ENCODE measurements at regions not wholly inside any gene's neighbourhood (a gene's known extent, or its start where the extent isn't known, plus 50 kb on each side); places are given as distances from the start of the nearest gene placed in this dataset.
A peak's percentile ranks its signal among the peaks of the same experiment; 100 is the strongest.

- Histone ChIP-seq H3K4me1 (ENCODE audit: control insufficient read depth in 2 of 2, insufficient read depth in 1 of 2, low read depth in 1 of 2, low read length in 2 of 2) (peaks cover 0 to 4% of the 10 kb centered on the region in 2 donors), H3K9me3 (replicated peaks in 1 of 2; ENCODE audit: control insufficient read depth in 2 of 2, insufficient read depth in 1 of 2, low read depth in 1 of 2, low read length in 2 of 2) (peaks cover 0 to 2% of the 10 kb centered on the region in 2 donors), H4K8ac (ENCODE audit: low read depth, low read length) (no peak overlapping the region), H3K27me3 (ENCODE audit: control insufficient read depth in 3 of 3, insufficient read depth in 3 of 3, low read depth in 1 of 3, low read length in 3 of 3) (no peaks in the 10 kb centered on the region), H2BK15ac (ENCODE audit: low read length) (no peak overlapping the region), H3K23ac (ENCODE audit: low read depth, low read length, poor library complexity) (no peak overlapping the region), H2AK5ac (ENCODE audit: low read depth, low read length) (peak overlapping the region; percentile 70), H2BK120ac (ENCODE audit: low read depth, low read length) (no peak overlapping the region), H2AFZ (ENCODE audit: low read length) (no peak overlapping the region), H2BK12ac (ENCODE audit: low read length) (no peak overlapping the region), H3K36me3 (replicated peaks in 1 of 2; ENCODE audit: control insufficient read depth in 2 of 2, insufficient read depth in 2 of 2, low read length in 2 of 2) (no peaks in the 10 kb centered on the region), H4K91ac (ENCODE audit: low read depth, low read length, poor library complexity) (no peak overlapping the region), H3K9ac (ENCODE audit: low read depth, low read length, poor library complexity) (no peak overlapping the region), H3K14ac (ENCODE audit: low read length) (no peak overlapping the region), H3K27ac (replicated peaks; ENCODE audit: low read length) (no peak overlapping the region), H3K4me3 (ENCODE audit: low read length in 2 of 2) (no peak overlapping the region), H3K18ac (ENCODE audit: low read length) (peak overlapping the region; percentile 11), H3K4me2 (ENCODE audit: insufficient read depth, low read length, poor library complexity, severe bottlenecking) (no peak overlapping the region), H2BK5ac (ENCODE audit: low read length) (no peak overlapping the region), H3K79me1 (ENCODE audit: low read depth, low read length) (no peaks in the 10 kb centered on the region), H3K4ac (ENCODE audit: low read length) (no peak overlapping the region)
- DNase-seq (ENCODE audit: low spot score) = no peak
- no CpG with 5 or more reads among the region's 14 CpGs for WGBS, 2 donors (ENCODE audit: extremely low coverage in 2 of 2, insufficient read length in 2 of 2, insufficient replicate concordance in 1 of 2)
These were observed 56.9 kb upstream of the ID2 start for GRCh38 chr2:8624855-8625398.

GRCh38 chr2:8625399-8626300 is 56.2 kb upstream of the ID2 start:
- H2BK5ac ChIP-seq (ENCODE audit: low read length) = no peak overlapping the region
- no peak overlapping the region for H3K27ac ChIP-seq (replicated peaks; ENCODE audit: low read length)
- no peak overlapping the region for H2AFZ ChIP-seq (ENCODE audit: low read length)
- no peak overlapping the region for H3K4me3 ChIP-seq (ENCODE audit: low read length in 2 of 2)
- H3K4ac ChIP-seq (ENCODE audit: low read length) = no peak overlapping the region
- no peak for DNase-seq (ENCODE audit: low spot score)
- peaks cover 0 to 2% of the 10 kb centered on the region in 2 donors for H3K9me3 ChIP-seq (replicated peaks in 1 of 2; ENCODE audit: control insufficient read depth in 2 of 2, insufficient read depth in 1 of 2, low read depth in 1 of 2, low read length in 2 of 2)
- peak overlapping the region; percentile 91 for H2AK5ac ChIP-seq (ENCODE audit: low read depth, low read length)
- H2BK120ac ChIP-seq (ENCODE audit: low read depth, low read length) = no peak overlapping the region
- H3K27me3 ChIP-seq (ENCODE audit: control insufficient read depth in 3 of 3, insufficient read depth in 3 of 3, low read depth in 1 of 3, low read length in 3 of 3) = no peaks in the 10 kb centered on the region
- H3K14ac ChIP-seq (ENCODE audit: low read length) = no peak overlapping the region
- no peak overlapping the region for H4K91ac ChIP-seq (ENCODE audit: low read depth, low read length, poor library complexity)
- no peaks in the 10 kb centered on the region for H3K36me3 ChIP-seq (replicated peaks in 1 of 2; ENCODE audit: control insufficient read depth in 2 of 2, insufficient read depth in 2 of 2, low read length in 2 of 2)
- H3K9ac ChIP-seq (ENCODE audit: low read depth, low read length, poor library complexity) = no peak overlapping the region
- no CpG with 5 or more reads among the region's 24 CpGs for WGBS, 2 donors (ENCODE audit: extremely low coverage in 2 of 2, insufficient read length in 2 of 2, insufficient replicate concordance in 1 of 2)
- no peak overlapping the region for H4K8ac ChIP-seq (ENCODE audit: low read depth, low read length)
- no peak overlapping the region for H3K4me2 ChIP-seq (ENCODE audit: insufficient read depth, low read length, poor library complexity, severe bottlenecking)
- H2BK12ac ChIP-seq (ENCODE audit: low read length) = peak overlapping the region; percentile 34
- no peak overlapping the region for H3K23ac ChIP-seq (ENCODE audit: low read depth, low read length, poor library complexity)
- H3K18ac ChIP-seq (ENCODE audit: low read length) = peak overlapping the region; percentile 93
- peak overlapping the region; percentile 95 for H2BK15ac ChIP-seq (ENCODE audit: low read length)
- peaks cover 0 to 4% of the 10 kb centered on the region in 2 donors for H3K4me1 ChIP-seq (ENCODE audit: control insufficient read depth in 2 of 2, insufficient read depth in 1 of 2, low read depth in 1 of 2, low read length in 2 of 2)
- no peaks in the 10 kb centered on the region for H3K79me1 ChIP-seq (ENCODE audit: low read depth, low read length)

GRCh38 chr2:8626572-8626971 is 55.3 kb upstream of the ID2 start:
- Histone ChIP-seq H3K4me2 (ENCODE audit: insufficient read depth, low read length, poor library complexity, severe bottlenecking) (no peak overlapping the region), H2BK5ac (ENCODE audit: low read length) (no peak overlapping the region), H3K27me3 (ENCODE audit: control insufficient read depth in 3 of 3, insufficient read depth in 3 of 3, low read depth in 1 of 3, low read length in 3 of 3) (no peaks in the 10 kb centered on the region), H3K79me1 (ENCODE audit: low read depth, low read length) (no peaks in the 10 kb centered on the region), H2BK15ac (ENCODE audit: low read length) (peak overlapping the region; percentile 95), H3K27ac (replicated peaks; ENCODE audit: low read length) (no peak overlapping the region), H2AK5ac (ENCODE audit: low read depth, low read length) (peak overlapping the region; percentile 91), H3K9me3 (replicated peaks in 1 of 2; ENCODE audit: control insufficient read depth in 2 of 2, insufficient read depth in 1 of 2, low read depth in 1 of 2, low read length in 2 of 2) (peaks cover 0 to 2% of the 10 kb centered on the region in 2 donors), H2BK12ac (ENCODE audit: low read length) (peak overlapping the region; percentile 27), H2BK120ac (ENCODE audit: low read depth, low read length) (no peak overlapping the region), H4K91ac (ENCODE audit: low read depth, low read length, poor library complexity) (no peak overlapping the region), H4K8ac (ENCODE audit: low read depth, low read length) (no peak overlapping the region), H3K9ac (ENCODE audit: low read depth, low read length, poor library complexity) (peak overlapping the region; percentile 7), H3K23ac (ENCODE audit: low read depth, low read length, poor library complexity) (no peak overlapping the region), H2AFZ (ENCODE audit: low read length) (no peak overlapping the region), H3K36me3 (replicated peaks in 1 of 2; ENCODE audit: control insufficient read depth in 2 of 2, insufficient read depth in 2 of 2, low read length in 2 of 2) (no peaks in the 10 kb centered on the region), H3K4me1 (ENCODE audit: control insufficient read depth in 2 of 2, insufficient read depth in 1 of 2, low read depth in 1 of 2, low read length in 2 of 2) (peaks cover 0 to 6% of the 10 kb centered on the region in 2 donors), H3K14ac (ENCODE audit: low read length) (no peak overlapping the region), H3K4me3 (ENCODE audit: low read length in 2 of 2) (no peak overlapping the region), H3K4ac (ENCODE audit: low read length) (no peak overlapping the region), H3K18ac (ENCODE audit: low read length) (peak overlapping the region; percentile 74)
- DNase-seq (ENCODE audit: low spot score) = no peak
- WGBS, 2 donors (ENCODE audit: extremely low coverage in 2 of 2, insufficient read length in 2 of 2, insufficient replicate concordance in 1 of 2) = 100% methylated on average over 2 of the region's 8 CpGs; no CpG with 5 or more reads in 1 of the 2 donors

GRCh38 chr2:8627019-8627691 is 54.7 kb upstream of the ID2 start:
- no peak overlapping the region for H3K23ac ChIP-seq (ENCODE audit: low read depth, low read length, poor library complexity)
- peak overlapping the region; percentile 62 for H2BK15ac ChIP-seq (ENCODE audit: low read length)
- WGBS, 2 donors (ENCODE audit: extremely low coverage in 2 of 2, insufficient read length in 2 of 2, insufficient replicate concordance in 1 of 2) = no CpG with 5 or more reads among the region's 20 CpGs
- H3K4me3 ChIP-seq (ENCODE audit: low read length in 2 of 2) = no peak overlapping the region
- H2BK120ac ChIP-seq (ENCODE audit: low read depth, low read length) = no peak overlapping the region
- no peaks in the 10 kb centered on the region for H3K79me1 ChIP-seq (ENCODE audit: low read depth, low read length)
- no peak overlapping the region for H3K4me2 ChIP-seq (ENCODE audit: insufficient read depth, low read length, poor library complexity, severe bottlenecking)
- peak overlapping the region; percentile 48 for H2AK5ac ChIP-seq (ENCODE audit: low read depth, low read length)
- DNase-seq (ENCODE audit: low spot score) = no peak
- H2AFZ ChIP-seq (ENCODE audit: low read length) = no peak overlapping the region
- no peak overlapping the region for H4K91ac ChIP-seq (ENCODE audit: low read depth, low read length, poor library complexity)
- peak overlapping the region; percentile 74 for H3K18ac ChIP-seq (ENCODE audit: low read length)
- H2BK5ac ChIP-seq (ENCODE audit: low read length) = peak overlapping the region; percentile 10
- H3K14ac ChIP-seq (ENCODE audit: low read length) = no peak overlapping the region
- H3K9ac ChIP-seq (ENCODE audit: low read depth, low read length, poor library complexity) = no peak overlapping the region
- H3K27ac ChIP-seq (replicated peaks; ENCODE audit: low read length) = no peak overlapping the region
- peaks cover 0 to 2% of the 10 kb centered on the region in 2 donors for H3K9me3 ChIP-seq (replicated peaks in 1 of 2; ENCODE audit: control insufficient read depth in 2 of 2, insufficient read depth in 1 of 2, low read depth in 1 of 2, low read length in 2 of 2)
- no peaks in the 10 kb centered on the region for H3K36me3 ChIP-seq (replicated peaks in 1 of 2; ENCODE audit: control insufficient read depth in 2 of 2, insufficient read depth in 2 of 2, low read length in 2 of 2)
- H4K8ac ChIP-seq (ENCODE audit: low read depth, low read length) = no peak overlapping the region
- H3K27me3 ChIP-seq (ENCODE audit: control insufficient read depth in 3 of 3, insufficient read depth in 3 of 3, low read depth in 1 of 3, low read length in 3 of 3) = no peaks in the 10 kb centered on the region
- H3K4ac ChIP-seq (ENCODE audit: low read length) = no peak overlapping the region
- H2BK12ac ChIP-seq (ENCODE audit: low read length) = peak overlapping the region; percentile 6
- H3K4me1 ChIP-seq (ENCODE audit: control insufficient read depth in 2 of 2, insufficient read depth in 1 of 2, low read depth in 1 of 2, low read length in 2 of 2) = peaks cover 0 to 6% of the 10 kb centered on the region in 2 donors

Data from neuronal stem cell (in vitro differentiated cells).